Bronchial epithelial cell (primary cell): ENCODE measurements at regions not wholly inside any gene's neighbourhood (a gene's known extent, or its start where the extent isn't known, plus 50 kb on each side); places are given as distances from the start of the nearest gene placed in this dataset.

Experiments used
- DNase-seq: peaks from one replicate; pipeline ENCODE4 v3.0.0-alpha.2; 2010; ENCODE audit warnings: low read depth
- FAIRE-seq: peaks from 2 replicates; lab custom pipeline; 2011; peaks lifted over from hg19 to GRCh38; lab: Jason Lieb, UNC
- H3K27me3 ChIP-seq: 2 replicates; pipeline ENCODE4 v1.5.1; 2011; ENCODE audit warnings: low read length; ENCODE audit not compliant: control insufficient read depth, insufficient read depth
- H3K36me3 ChIP-seq: 2 replicates; pipeline ENCODE4 v1.5.1; 2011; ENCODE audit warnings: low read length; ENCODE audit not compliant: control insufficient read depth, insufficient read depth
- H3K4me3 ChIP-seq: 2 replicates; pipeline ENCODE4 v1.5.1; 2011; ENCODE audit warnings: mild to moderate bottlenecking, low read depth, low read length, control low read depth
- CTCF ChIP-seq: IDR thresholded peaks from 2 replicates; pipeline ENCODE4 v1.5.1; 2011; ENCODE audit warnings: mild to moderate bottlenecking, moderate library complexity, low read length, control low read depth, inconsistent platforms; ENCODE audit not compliant: insufficient read depth, severe bottlenecking

GRCh38 chr18:28468901-28469300, 292.0 kb upstream of the CDH2 start:
- DNase-seq (no peak), FAIRE-seq (no peak)
- no peak overlapping the region for H3K4me3 ChIP-seq
- no peak for TF ChIP-seq CTCF
- H3K36me3 ChIP-seq: no peaks in the 10 kb centered on the region
- H3K27me3 ChIP-seq: no peaks in the 10 kb centered on the region

- TF ChIP-seq CTCF: no peak
- no peak for FAIRE-seq
- Histone ChIP-seq H3K4me3 (no peak overlapping the region), H3K36me3 (no peaks in the 10 kb centered on the region), H3K27me3 (no peaks in the 10 kb centered on the region)
- no peak for DNase-seq
Observed at GRCh38 chr18:28466204-28466603, 289.3 kb upstream of the CDH2 start.

GRCh38 chr18:28459587-28459986, 282.7 kb upstream of the CDH2 start:
- peak; percentile 56 for DNase-seq
- Histone ChIP-seq H3K36me3 (no peaks in the 10 kb centered on the region), H3K4me3 (no peak overlapping the region), H3K27me3 (no peaks in the 10 kb centered on the region)
- peak; percentile 23 for FAIRE-seq
- TF ChIP-seq CTCF: no peak

- no peak overlapping the region for H3K4me3 ChIP-seq
- FAIRE-seq: no peak
Observed at GRCh38 chr18:28458751-28459150, 281.8 kb upstream of the CDH2 start.

GRCh38 chr18:28457784-28458183, 280.9 kb upstream of the CDH2 start:
- no peak for DNase-seq
- FAIRE-seq: no peak
- H3K36me3 ChIP-seq: no peaks in the 10 kb centered on the region

More at GRCh38 chr18:28458751-28459150, 281.8 kb upstream of the CDH2 start:
- Histone ChIP-seq H3K36me3 (no peaks in the 10 kb centered on the region), H3K27me3 (no peaks in the 10 kb centered on the region)
- no peak for TF ChIP-seq CTCF
- DNase-seq: no peak

More at GRCh38 chr18:28457784-28458183, 280.9 kb upstream of the CDH2 start:
- no peak overlapping the region for H3K4me3 ChIP-seq
- no peak for TF ChIP-seq CTCF
- H3K27me3 ChIP-seq: no peaks in the 10 kb centered on the region
